Nephron (organoid): ENCODE measurements at regions not wholly inside any gene's neighbourhood (a gene's known extent, or its start where the extent isn't known, plus 50 kb on each side); places are given as distances from the start of the nearest gene placed in this dataset.

Experiments used
- H3K27ac Mint-ChIP-seq, 3 experiments: 2 replicates each; pipeline ENCODE4 v1.8.0; 2020; ENCODE audit warnings: mixed read lengths in 3 of 3, mild to moderate bottlenecking in 2 of 3, moderate library complexity in 1 of 3
- H3K27me3 Mint-ChIP-seq: 2 replicates; pipeline ENCODE4 v1.8.0; 2021; ENCODE audit warnings: low read depth, mild to moderate bottlenecking, moderate library complexity, mixed read lengths
- H3K36me3 Mint-ChIP-seq: 2 replicates; pipeline ENCODE4 v1.8.0; 2020; ENCODE audit warnings: low read depth, mixed read lengths
- H3K4me1 Mint-ChIP-seq: 2 replicates; pipeline ENCODE4 v1.8.0; 2020; ENCODE audit warnings: mixed read lengths
- H3K4me3 Mint-ChIP-seq, 3 experiments: 2 replicates each; pipeline ENCODE4 v1.8.0; 2020; ENCODE audit warnings: mild to moderate bottlenecking in 3 of 3, mixed read lengths in 3 of 3, moderate library complexity in 2 of 3
- H3K9me3 Mint-ChIP-seq: 2 replicates; pipeline ENCODE4 v1.8.0; 2020; ENCODE audit warnings: mixed read lengths
- CTCF ChIP-seq, 3 experiments: fragments of 200-600 bp; sonication (generic); IDR thresholded peaks; one replicate each; pipeline ENCODE4 v1.5.0; 2021; ENCODE audit warnings: antibody characterized with exemption in 3 of 3; ENCODE audit not compliant: unreplicated experiment in 3 of 3

- Mint-ChIP-seq H3K36me3 (no peaks in the 10 kb centered on the region), H3K4me3 (no peak overlapping the region), H3K27ac (no peak overlapping the region), H3K9me3 (peaks cover 5% of the 10 kb centered on the region), H3K4me1 (no peaks in the 10 kb centered on the region), H3K27me3 (peaks cover 5% of the 10 kb centered on the region)
- no peak for TF ChIP-seq CTCF (IDR thresholded peaks at IDR 0.05; ENCODE audit: unreplicated experiment in 3 of 3)
Measured at GRCh38 chr3:159439346-159439745, 549.3 kb upstream of the IL12A start.

GRCh38 chr3:159441279-159441678, 547.4 kb upstream of the IL12A start:
- Mint-ChIP-seq H3K27me3 (peaks cover 5% of the 10 kb centered on the region), H3K9me3 (peaks cover 5% of the 10 kb centered on the region), H3K4me1 (no peaks in the 10 kb centered on the region), H3K27ac (no peak overlapping the region), H3K4me3 (no peak overlapping the region), H3K36me3 (no peaks in the 10 kb centered on the region)
- TF ChIP-seq CTCF (IDR thresholded peaks at IDR 0.05; ENCODE audit: unreplicated experiment in 3 of 3) = no peak

GRCh38 chr3:159443266-159443665, 545.4 kb upstream of the IL12A start:
- H3K27ac Mint-ChIP-seq = no peak overlapping the region
- H3K4me1 Mint-ChIP-seq = no peaks in the 10 kb centered on the region
- peaks cover 5% of the 10 kb centered on the region for H3K9me3 Mint-ChIP-seq
- TF ChIP-seq CTCF (IDR thresholded peaks at IDR 0.05; ENCODE audit: unreplicated experiment in 3 of 3) = no peak
- no peaks in the 10 kb centered on the region for H3K36me3 Mint-ChIP-seq
- H3K27me3 Mint-ChIP-seq = peaks cover 5% of the 10 kb centered on the region
- H3K4me3 Mint-ChIP-seq = no peak overlapping the region

- Mint-ChIP-seq H3K27me3 (no peaks in the 10 kb centered on the region), H3K36me3 (no peaks in the 10 kb centered on the region), H3K4me3 (no peak overlapping the region), H3K27ac (no peak overlapping the region), H3K9me3 (no peaks in the 10 kb centered on the region), H3K4me1 (no peaks in the 10 kb centered on the region)
- TF ChIP-seq CTCF (IDR thresholded peaks at IDR 0.05; ENCODE audit: unreplicated experiment in 3 of 3) = no peak
Measured at GRCh38 chr3:159447841-159448240, 540.8 kb upstream of the IL12A start.

GRCh38 chr3:159448902-159449301, 539.7 kb upstream of the IL12A start:
- Mint-ChIP-seq H3K9me3 (no peaks in the 10 kb centered on the region), H3K4me1 (no peaks in the 10 kb centered on the region), H3K27me3 (no peaks in the 10 kb centered on the region), H3K4me3 (no peak overlapping the region), H3K36me3 (no peaks in the 10 kb centered on the region), H3K27ac (no peak overlapping the region)
- no peak for TF ChIP-seq CTCF (IDR thresholded peaks at IDR 0.05; ENCODE audit: unreplicated experiment in 3 of 3)

GRCh38 chr3:159451067-159451466, 537.6 kb upstream of the IL12A start:
- Mint-ChIP-seq H3K27ac (no peak overlapping the region), H3K9me3 (no peaks in the 10 kb centered on the region), H3K4me3 (no peak overlapping the region), H3K4me1 (no peaks in the 10 kb centered on the region), H3K36me3 (no peaks in the 10 kb centered on the region), H3K27me3 (no peaks in the 10 kb centered on the region)
- no peak for TF ChIP-seq CTCF (IDR thresholded peaks at IDR 0.05; ENCODE audit: unreplicated experiment in 3 of 3)
